ENCODE measurements at regions not wholly inside any gene's neighbourhood (a gene's known extent, or its start where the extent isn't known, plus 50 kb on each side); places are given as distances from the start of the nearest gene placed in this dataset.

GRCh38 chr9:107850653-107851052 is 361.1 kb upstream of the KLF4 start:
- no peak for TF ChIP-seq CTCF (IDR thresholded peaks at IDR 0.05)
- TF ChIP-seq POLR2A (IDR thresholded peaks at IDR 0.05): no peak
